GM18505 (cell line): ENCODE measurements at regions not wholly inside any gene's neighbourhood (a gene's known extent, or its start where the extent isn't known, plus 50 kb on each side); places are given as distances from the start of the nearest gene placed in this dataset.
A peak's percentile ranks its signal among the peaks of the same experiment; 100 is the strongest.

Experiments used
- ATAC-seq: cut with Tn5 transposase; IDR thresholded peaks from one replicate; pipeline ENCODE4 v1.9.1; 2021; ENCODE audit not compliant: unreplicated experiment
- POLR2A ChIP-seq: IDR thresholded peaks from 4 replicates; pipeline ENCODE4 v1.6.1; 2011; ENCODE audit warnings: borderline replicate concordance; ENCODE audit not compliant: insufficient read depth, insufficient read length; ENCODE audit errors: extremely low read depth

GRCh38 chr1:244335456-244335855 is 116.3 kb downstream of the ADSS2 start:
- TF ChIP-seq POLR2A = no peak
- ATAC-seq = no peak

GRCh38 chr1:244336232-244336899 is 115.3 kb downstream of the ADSS2 start:
- no peak for TF ChIP-seq POLR2A
- ATAC-seq = no peak

GRCh38 chr1:244337839-244338238 is 113.9 kb downstream of the ADSS2 start:
- no peak for TF ChIP-seq POLR2A
- ATAC-seq = no peak

- no peak for TF ChIP-seq POLR2A
- ATAC-seq = no peak
These were observed 112.5 kb downstream of the ADSS2 start for GRCh38 chr1:244339073-244339692.

- no peak for ATAC-seq
- TF ChIP-seq POLR2A = no peak
These were observed 111.9 kb downstream of the ADSS2 start for GRCh38 chr1:244339776-244340175.

GRCh38 chr1:244340396-244340795 is 111.3 kb downstream of the ADSS2 start:
- no peak for ATAC-seq
- TF ChIP-seq POLR2A = no peak

GRCh38 chr1:244341455-244342450 is 110.0 kb downstream of the ADSS2 start:
- TF ChIP-seq POLR2A = no peak
- ATAC-seq = no peak

GRCh38 chr1:244344001-244344400 is 107.7 kb downstream of the ADSS2 start:
- no peak for TF ChIP-seq POLR2A
- ATAC-seq = no peak

- TF ChIP-seq POLR2A = no peak
- ATAC-seq = no peak
These were observed 104.6 kb downstream of the ADSS2 start for GRCh38 chr1:244346972-244347618.

GRCh38 chr1:244347942-244348341 is 103.8 kb downstream of the ADSS2 start:
- TF ChIP-seq POLR2A = no peak
- no peak for ATAC-seq

GRCh38 chr1:244349103-244349531 is 102.6 kb downstream of the ADSS2 start:
- TF ChIP-seq POLR2A = no peak
- no peak for ATAC-seq

- no peak for ATAC-seq
- no peak for TF ChIP-seq POLR2A
These were observed 102.1 kb downstream of the ADSS2 start for GRCh38 chr1:244349581-244350001.

GRCh38 chr1:244350027-244350426 is 101.7 kb downstream of the ADSS2 start:
- peak; percentile 43 for TF ChIP-seq POLR2A
- peak; percentile 76 for ATAC-seq
